ENCODE measurements at regions not wholly inside any gene's neighbourhood (a gene's known extent, or its start where the extent isn't known, plus 50 kb on each side); places are given as distances from the start of the nearest gene placed in this dataset.

GRCh38 chr3:31182661-31183060 lies 288.2 kb upstream of the GADL1 start:
- no peak overlapping the region for H3K4me3 ChIP-seq (ENCODE audit: control insufficient read depth, low read depth, low read length)
- no peak for DNase-seq (ENCODE audit: low read depth)
- TF ChIP-seq, protein P1, sequence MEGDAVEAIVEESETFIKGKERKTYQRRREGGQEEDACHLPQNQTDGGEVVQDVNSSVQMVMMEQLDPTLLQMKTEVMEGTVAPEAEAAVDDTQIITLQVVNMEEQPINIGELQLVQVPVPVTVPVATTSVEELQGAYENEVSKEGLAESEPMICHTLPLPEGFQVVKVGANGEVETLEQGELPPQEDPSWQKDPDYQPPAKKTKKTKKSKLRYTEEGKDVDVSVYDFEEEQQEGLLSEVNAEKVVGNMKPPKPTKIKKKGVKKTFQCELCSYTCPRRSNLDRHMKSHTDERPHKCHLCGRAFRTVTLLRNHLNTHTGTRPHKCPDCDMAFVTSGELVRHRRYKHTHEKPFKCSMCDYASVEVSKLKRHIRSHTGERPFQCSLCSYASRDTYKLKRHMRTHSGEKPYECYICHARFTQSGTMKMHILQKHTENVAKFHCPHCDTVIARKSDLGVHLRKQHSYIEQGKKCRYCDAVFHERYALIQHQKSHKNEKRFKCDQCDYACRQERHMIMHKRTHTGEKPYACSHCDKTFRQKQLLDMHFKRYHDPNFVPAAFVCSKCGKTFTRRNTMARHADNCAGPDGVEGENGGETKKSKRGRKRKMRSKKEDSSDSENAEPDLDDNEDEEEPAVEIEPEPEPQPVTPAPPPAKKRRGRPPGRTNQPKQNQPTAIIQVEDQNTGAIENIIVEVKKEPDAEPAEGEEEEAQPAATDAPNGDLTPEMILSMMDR (conservative IDR thresholded peaks at IDR 0.05; ENCODE audit: control insufficient read depth, insufficient read depth, low read depth, low read length) = no peak

- H3K4me3 ChIP-seq (ENCODE audit: control insufficient read depth, low read depth, low read length) = no peak overlapping the region
- TF ChIP-seq, protein P1 (conservative IDR thresholded peaks at IDR 0.05; ENCODE audit: control insufficient read depth, insufficient read depth, low read depth, low read length) = no peak
- no peak for DNase-seq (ENCODE audit: low read depth)
Observed at GRCh38 chr3:31184261-31185061, 290.0 kb upstream of the GADL1 start.

GRCh38 chr3:31185062-31185357 lies 290.5 kb upstream of the GADL1 start:
- H3K4me3 ChIP-seq (ENCODE audit: control insufficient read depth, low read depth, low read length) = no peak overlapping the region
- TF ChIP-seq, protein P1 (conservative IDR thresholded peaks at IDR 0.05; ENCODE audit: control insufficient read depth, insufficient read depth, low read depth, low read length) = no peak
- peak; percentile 48 for DNase-seq (ENCODE audit: low read depth)

DNA sequence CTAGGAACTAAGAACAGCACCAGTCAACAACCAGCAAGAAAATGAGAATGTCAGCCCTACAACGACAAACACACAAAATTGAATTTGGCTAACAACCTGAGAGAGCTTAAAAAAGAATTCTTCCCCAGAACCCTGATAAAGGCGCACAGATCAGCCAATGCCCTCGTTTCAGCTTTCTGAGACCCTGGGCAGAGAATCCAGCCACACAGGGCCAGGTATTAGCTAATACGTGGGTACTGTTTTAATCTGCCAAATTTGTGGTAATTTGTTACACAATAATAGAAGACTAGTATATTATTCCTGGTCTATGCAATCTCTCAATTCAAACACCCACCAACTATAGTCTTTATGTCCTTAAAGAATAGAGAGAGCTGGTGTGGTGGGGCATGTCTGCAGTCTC lies 291.6 kb upstream of the GADL1 start:
- TF ChIP-seq, protein P1 (conservative IDR thresholded peaks at IDR 0.05; ENCODE audit: control insufficient read depth, insufficient read depth, low read depth, low read length) = no peak
- no peak overlapping the region for H3K4me3 ChIP-seq (ENCODE audit: control insufficient read depth, low read depth, low read length)
- no peak for DNase-seq (ENCODE audit: low read depth)

- TF ChIP-seq, protein P1 (conservative IDR thresholded peaks at IDR 0.05; ENCODE audit: control insufficient read depth, insufficient read depth, low read depth, low read length) = no peak
- DNase-seq (ENCODE audit: low read depth) = no peak
- no peak overlapping the region for H3K4me3 ChIP-seq (ENCODE audit: control insufficient read depth, low read depth, low read length)
Observed at GRCh38 chr3:31187380-31187779, 292.9 kb upstream of the GADL1 start.

- TF ChIP-seq, protein P1 (conservative IDR thresholded peaks at IDR 0.05; ENCODE audit: control insufficient read depth, insufficient read depth, low read depth, low read length) = no peak
- no peak overlapping the region for H3K4me3 ChIP-seq (ENCODE audit: control insufficient read depth, low read depth, low read length)
- no peak for DNase-seq (ENCODE audit: low read depth)
Observed at GRCh38 chr3:31188112-31188511, 293.7 kb upstream of the GADL1 start.

Data from fibroblast of mammary gland (primary cell).